ENCODE measurements at regions not wholly inside any gene's neighbourhood (a gene's known extent, or its start where the extent isn't known, plus 50 kb on each side); places are given as distances from the start of the nearest gene placed in this dataset.

DNA sequence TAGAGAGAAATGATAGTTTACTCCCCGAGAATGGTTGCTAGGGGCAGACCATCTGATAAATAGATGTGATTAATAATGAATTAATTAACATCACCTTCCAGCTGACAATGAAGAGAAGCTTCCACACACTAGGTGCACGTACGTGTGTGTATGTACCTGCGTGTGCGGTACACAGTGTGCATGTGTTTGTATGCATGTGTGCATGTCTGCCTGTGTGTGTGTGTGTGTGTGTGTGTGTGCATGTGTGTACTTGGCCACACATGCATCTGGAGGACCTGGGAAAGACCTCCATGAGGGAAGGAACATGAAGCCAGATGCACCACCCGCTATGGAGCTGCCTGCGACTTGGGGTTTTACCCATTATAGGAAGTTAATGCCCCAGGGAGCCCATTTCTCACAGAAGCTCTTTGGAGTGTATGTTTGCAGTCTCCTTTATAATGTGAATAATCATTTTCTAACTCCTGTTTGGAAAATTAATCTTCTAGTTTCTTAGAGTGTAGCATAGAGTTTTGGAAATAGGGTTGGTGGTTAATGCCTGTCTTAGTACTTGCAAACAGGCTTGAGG, 229.1 kb downstream of the ENGASE start:
- in situ Hi-C loops (cut with MboI; ENCODE audit: low sequenced_read_pairs) = no loop called here

GRCh38 chr17:79301469-79301868, 226.8 kb downstream of the ENGASE start:
- in situ Hi-C loops (cut with MboI; ENCODE audit: low sequenced_read_pairs) = no loop called here

DNA sequence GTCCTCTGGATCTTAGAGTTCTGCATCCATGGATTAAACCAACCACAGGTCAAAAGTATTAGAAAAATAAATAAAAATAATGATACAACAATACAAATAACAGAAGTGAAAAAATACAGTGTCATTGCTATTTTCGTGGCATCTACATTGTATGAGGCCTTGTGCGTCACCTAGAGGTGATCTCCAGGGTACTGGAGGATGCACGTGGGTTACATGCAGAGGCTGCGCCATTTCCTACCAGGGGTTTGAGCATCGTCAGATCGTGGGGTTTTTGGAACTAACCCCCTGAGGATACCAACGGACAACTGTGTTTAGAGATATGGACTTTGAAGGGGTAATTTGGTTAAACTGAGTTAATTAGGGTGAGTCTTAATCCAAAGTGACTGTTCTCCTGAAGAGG, 224.7 kb downstream of the ENGASE start:
- in situ Hi-C loops (cut with MboI; ENCODE audit: low sequenced_read_pairs) = no loop called here

GRCh38 chr17:79298799-79299198, 224.2 kb downstream of the ENGASE start:
- in situ Hi-C loops (cut with MboI; ENCODE audit: low sequenced_read_pairs) = no loop called here

GRCh38 chr17:79296243-79296642, 221.6 kb downstream of the ENGASE start:
- in situ Hi-C loops (cut with MboI; ENCODE audit: low sequenced_read_pairs) = no loop called here

DNA sequence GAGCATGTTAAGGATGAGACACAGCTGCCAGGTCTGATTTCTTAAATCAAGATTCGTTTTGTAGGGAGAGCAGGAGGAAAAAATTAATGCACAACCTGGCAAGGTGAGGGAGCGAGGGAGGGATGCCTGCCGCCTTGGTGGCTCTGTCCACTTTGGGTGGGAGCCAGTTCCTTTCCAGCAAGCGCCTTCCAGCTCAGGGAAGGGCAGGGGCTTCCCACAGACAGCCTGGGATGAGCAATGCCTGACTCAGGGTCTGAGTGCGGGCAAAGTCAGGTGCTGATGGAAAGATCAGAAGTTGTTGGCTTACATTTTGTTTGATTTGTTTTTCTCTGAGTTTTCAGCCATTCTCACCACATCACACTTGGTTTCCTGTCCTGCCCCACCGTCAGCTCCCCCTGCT, 220.7 kb downstream of the ENGASE start:
- in situ Hi-C loops (cut with MboI; ENCODE audit: low sequenced_read_pairs) = no loop called here

DNA sequence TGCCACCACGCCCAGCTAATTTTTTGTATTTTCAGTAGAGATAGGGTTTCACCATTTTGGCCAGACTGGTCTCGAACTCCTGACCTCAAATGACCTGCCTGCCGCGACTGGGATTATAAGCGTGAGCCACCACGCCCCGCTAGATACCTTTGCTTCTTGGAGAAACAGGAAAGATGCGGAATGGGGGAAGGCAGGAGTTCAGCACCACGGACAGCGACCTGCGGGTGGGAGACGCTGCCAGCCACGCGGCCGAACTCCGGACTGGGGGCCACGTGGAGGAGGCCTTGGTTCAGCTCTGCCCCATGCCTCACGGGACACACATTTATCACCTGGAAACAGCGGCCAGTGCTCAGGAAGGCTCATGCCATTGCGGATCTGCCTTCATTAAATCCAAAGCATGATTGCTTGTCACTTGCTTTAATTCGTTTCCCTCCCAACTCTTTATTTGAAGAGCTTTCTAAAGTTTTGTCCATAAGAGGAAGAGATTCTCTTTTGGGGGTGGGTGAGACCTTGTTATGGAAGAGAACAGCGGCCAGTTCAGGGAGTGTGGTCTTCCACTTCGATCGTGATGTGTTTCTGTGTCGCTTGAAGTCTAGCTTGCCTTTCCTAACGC, 219.9 kb downstream of the ENGASE start:
- in situ Hi-C loops (cut with MboI; ENCODE audit: low sequenced_read_pairs) = no loop called here

- in situ Hi-C loops (cut with MboI; ENCODE audit: low sequenced_read_pairs) = no loop called here
Observed at GRCh38 chr17:79292501-79292900, 217.9 kb downstream of the ENGASE start.

DNA sequence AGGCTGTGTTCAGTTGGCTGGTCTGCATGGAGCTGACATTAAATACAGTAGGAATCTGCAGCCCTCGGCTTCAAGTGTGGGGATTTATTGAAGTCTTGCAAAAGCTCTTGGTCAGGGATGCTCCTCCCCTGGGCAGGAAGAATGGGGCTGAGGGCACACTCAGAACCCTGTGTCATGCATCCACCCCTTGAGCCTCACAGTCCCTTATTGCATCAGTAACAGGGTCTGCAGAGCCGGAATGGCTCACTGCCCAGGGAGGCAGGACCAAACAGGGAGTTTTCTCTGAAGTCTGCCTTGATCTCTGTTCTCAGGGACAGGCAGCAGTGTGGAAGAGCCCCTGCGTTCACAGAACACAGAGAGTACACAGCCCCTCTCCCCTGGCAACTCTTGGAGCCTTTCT, 216.8 kb downstream of the ENGASE start:
- in situ Hi-C loops (cut with MboI; ENCODE audit: low sequenced_read_pairs) = no loop called here

DNA sequence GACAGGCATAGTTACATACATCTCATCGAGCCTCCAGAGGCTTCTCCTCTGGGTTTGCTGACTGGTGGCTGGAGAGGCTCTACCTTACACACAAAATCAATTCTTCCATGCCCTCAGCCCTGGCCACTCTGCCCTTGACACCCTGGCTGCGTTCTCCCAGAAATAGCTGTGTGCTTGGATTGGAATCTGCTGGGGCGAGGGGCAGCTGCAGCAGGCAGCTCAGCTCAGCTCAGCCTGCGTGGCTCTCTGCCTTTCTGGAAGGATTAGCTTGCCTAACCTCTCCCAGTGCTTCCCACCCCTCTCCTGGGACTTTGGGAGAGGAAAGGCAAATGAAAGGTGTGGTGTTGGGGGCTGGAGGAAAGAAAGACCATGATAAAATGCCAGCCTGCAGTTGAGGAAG, 216.1 kb downstream of the ENGASE start:
- in situ Hi-C loops (cut with MboI; ENCODE audit: low sequenced_read_pairs) = no loop called here

- in situ Hi-C loops (cut with MboI; ENCODE audit: low sequenced_read_pairs) = no loop called here
Observed at GRCh38 chr17:79288950-79289349, 214.3 kb downstream of the ENGASE start.

DNA sequence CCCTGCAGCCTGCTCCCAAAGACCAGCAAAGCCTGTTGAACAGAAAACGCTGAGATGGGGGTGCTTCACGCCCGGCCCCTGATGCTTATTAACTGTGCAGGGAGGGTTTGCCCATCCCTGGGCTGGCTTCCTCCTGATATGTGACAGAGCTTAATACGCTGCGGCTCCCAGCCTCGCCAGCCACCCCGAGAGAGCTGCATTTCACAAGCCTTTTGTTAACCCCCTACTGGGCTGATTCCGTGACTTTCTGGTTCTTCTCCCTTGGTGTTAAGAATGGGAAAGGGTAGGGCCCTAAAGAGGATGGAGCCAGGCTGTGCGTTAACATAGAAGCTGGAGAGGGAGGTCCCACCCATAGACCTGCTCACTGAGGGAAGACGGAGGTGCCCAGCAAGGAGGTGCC, 211.8 kb downstream of the ENGASE start:
- in situ Hi-C loops (cut with MboI; ENCODE audit: low sequenced_read_pairs) = no loop called here

DNA sequence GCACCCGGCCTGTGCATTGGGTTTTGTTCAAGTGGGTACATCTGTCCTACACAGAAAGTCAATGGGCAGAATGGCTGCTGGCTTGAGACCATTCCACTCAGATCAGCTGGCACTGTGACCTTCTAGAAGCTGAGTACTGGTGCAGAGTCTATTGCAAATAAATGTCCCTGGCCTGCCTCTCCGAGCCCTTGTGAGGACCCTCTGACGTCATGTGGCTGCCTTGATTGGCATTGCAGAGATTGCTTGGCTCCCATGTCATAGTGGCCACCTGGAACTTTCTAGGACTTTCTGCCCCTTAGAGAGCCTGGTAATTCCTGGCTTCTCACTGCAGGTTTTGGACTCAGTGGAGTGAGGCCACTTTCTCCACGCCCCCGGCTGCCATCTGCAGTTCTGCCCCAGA, 211.3 kb downstream of the ENGASE start:
- in situ Hi-C loops (cut with MboI; ENCODE audit: low sequenced_read_pairs) = no loop called here

DNA sequence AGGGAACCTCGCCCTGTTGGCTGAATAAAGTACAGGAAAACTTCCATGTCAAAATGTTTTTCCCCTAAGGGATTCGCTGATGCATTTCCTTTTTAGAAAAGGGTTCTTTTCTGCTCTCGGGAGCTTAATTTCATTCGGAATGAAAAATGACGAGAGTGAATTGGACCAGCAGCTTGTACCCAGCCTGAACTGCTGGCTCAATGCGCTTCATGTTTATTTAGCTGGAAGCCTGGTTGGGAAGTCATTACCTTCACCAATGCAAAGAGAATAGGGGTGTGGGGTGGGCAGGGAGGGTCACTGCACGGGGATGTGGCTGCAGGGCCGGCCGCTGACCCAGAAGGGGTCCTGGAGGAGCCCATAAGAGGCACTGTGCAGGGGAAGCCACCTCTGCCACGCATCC, 207.7 kb downstream of the ENGASE start:
- in situ Hi-C loops (cut with MboI; ENCODE audit: low sequenced_read_pairs) = no loop called here

GRCh38 chr17:79281803-79282202, 207.2 kb downstream of the ENGASE start:
- in situ Hi-C loops (cut with MboI; ENCODE audit: low sequenced_read_pairs) = no loop called here

GRCh38 chr17:79280866-79281572, 206.4 kb downstream of the ENGASE start:
- in situ Hi-C loops (cut with MboI; ENCODE audit: low sequenced_read_pairs) = no loop called here

DNA sequence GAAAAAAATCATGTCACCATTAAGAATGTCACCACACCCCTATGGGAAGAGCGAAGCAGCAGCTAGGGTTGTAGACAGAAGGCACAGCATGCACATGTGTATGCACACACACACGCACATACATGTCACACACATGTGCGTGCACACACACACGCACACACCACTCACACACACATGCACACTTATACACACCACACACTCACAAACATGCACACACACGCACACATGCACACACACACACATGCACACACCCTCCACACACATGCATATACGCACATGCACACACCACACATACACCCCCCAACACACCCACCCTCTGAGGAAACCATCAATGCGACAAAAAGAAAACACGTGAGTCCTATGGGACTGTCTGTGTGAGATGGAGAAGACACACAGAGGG, 205.4 kb downstream of the ENGASE start:
- in situ Hi-C loops (cut with MboI; ENCODE audit: low sequenced_read_pairs) = no loop called here

DNA sequence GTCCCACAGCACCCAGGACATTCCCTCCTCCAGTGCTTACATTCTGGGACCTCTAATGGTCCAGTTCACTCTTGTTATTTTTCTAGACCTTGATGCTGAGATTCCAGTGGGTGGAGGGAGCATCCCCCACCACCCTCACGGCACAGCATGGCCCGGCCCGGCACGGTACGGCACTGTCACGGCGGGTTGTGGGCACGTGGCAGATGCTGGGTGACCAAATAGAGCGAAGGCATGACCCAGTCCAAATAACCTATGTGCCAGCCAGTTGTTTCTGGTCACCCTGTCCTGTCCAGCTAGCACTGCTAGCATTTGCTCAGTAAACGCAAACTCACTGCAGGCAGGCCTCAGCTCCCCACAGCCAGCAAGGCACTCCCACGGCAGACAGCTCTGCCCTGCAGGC, 204.7 kb downstream of the ENGASE start:
- in situ Hi-C loops (cut with MboI; ENCODE audit: low sequenced_read_pairs) = no loop called here

GRCh38 chr17:79276821-79277220, 202.2 kb downstream of the ENGASE start:
- in situ Hi-C loops (cut with MboI; ENCODE audit: low sequenced_read_pairs) = no loop called here

- in situ Hi-C loops (cut with MboI; ENCODE audit: low sequenced_read_pairs) = no loop called here
Observed at GRCh38 chr17:79273660-79274059, 199.0 kb downstream of the ENGASE start.

- in situ Hi-C loops (cut with MboI; ENCODE audit: low sequenced_read_pairs) = no loop called here
Observed at GRCh38 chr17:79272666-79273219, 198.1 kb downstream of the ENGASE start.

- in situ Hi-C loops (cut with MboI; ENCODE audit: low sequenced_read_pairs) = no loop called here
Observed at GRCh38 chr17:79272220-79272619, 197.6 kb downstream of the ENGASE start.

All from HL-60/S4 (cell line).